DOHH2 (cell line): ENCODE measurements at regions not wholly inside any gene's neighbourhood (a gene's known extent, or its start where the extent isn't known, plus 50 kb on each side); places are given as distances from the start of the nearest gene placed in this dataset.

Experiments used
- H3F3A ChIP-seq: fragments of 200-600 bp; sonication (generic), shearing (Covaris generic); 2 replicates; pipeline ENCODE4 v1.6.0; 2016; ENCODE audit warnings: antibody characterized with exemption, mild to moderate bottlenecking; ENCODE audit not compliant: control insufficient read depth, insufficient read depth
- H3K27ac ChIP-seq: fragments of 200-600 bp; sonication (generic); 2 replicates; pipeline ENCODE4 v1.5.1; 2014; ENCODE audit warnings: low read depth, mild to moderate bottlenecking, low read length, moderate library complexity
- H3K27me3 ChIP-seq: fragments of 200-600 bp; sonication (generic); 2 replicates; pipeline ENCODE4 v1.6.1; 2014; ENCODE audit warnings: mild to moderate bottlenecking, low read length, mixed read lengths; ENCODE audit not compliant: control insufficient read depth
- H3K36me3 ChIP-seq: fragments of 200-600 bp; sonication (generic); 2 replicates; pipeline ENCODE4 v1.6.1; 2014; ENCODE audit warnings: mild to moderate bottlenecking, low read length, moderate library complexity, mixed read lengths; ENCODE audit not compliant: control insufficient read depth
- H3K4me1 ChIP-seq: fragments of 200-600 bp; sonication (generic); 2 replicates; pipeline ENCODE4 v1.6.1; 2014; ENCODE audit warnings: mild to moderate bottlenecking, low read length, mixed read lengths; ENCODE audit not compliant: control insufficient read depth
- H3K4me2 ChIP-seq: fragments of 200-600 bp; sonication (generic); 2 replicates; pipeline ENCODE4 v1.6.0; 2014; ENCODE audit warnings: mild to moderate bottlenecking, low read length, moderate library complexity
- H3K4me3 ChIP-seq: fragments of 200-600 bp; sonication (generic); 2 replicates; pipeline ENCODE4 v1.5.1; 2014; ENCODE audit warnings: mild to moderate bottlenecking, low read length, mixed read lengths
- H3K79me2 ChIP-seq: fragments of 200-600 bp; sonication (generic); 2 replicates; pipeline ENCODE4 v1.6.1; 2014; ENCODE audit warnings: mild to moderate bottlenecking, low read length, mixed read lengths; ENCODE audit not compliant: control insufficient read depth
- H3K9me2 ChIP-seq: fragments of 200-600 bp; sonication (generic); replicated peaks from 2 replicates; pipeline ENCODE4 v1.6.1; 2014; ENCODE audit warnings: mild to moderate bottlenecking, low read length, mixed read lengths; ENCODE audit not compliant: control insufficient read depth
- H3K9me3 ChIP-seq: fragments of 200-600 bp; sonication (generic); 2 replicates; pipeline ENCODE4 v1.6.1; 2014; ENCODE audit warnings: antibody characterized with exemption, low read length, mixed read lengths; ENCODE audit not compliant: control insufficient read depth, insufficient read depth
- H4K20me1 ChIP-seq: fragments of 200-600 bp; sonication (generic); 2 replicates; pipeline ENCODE4 v1.6.0; 2014; ENCODE audit warnings: low read depth, mild to moderate bottlenecking, antibody characterized with exemption, low read length, moderate library complexity; ENCODE audit not compliant: control insufficient read depth, insufficient read depth
- EZH2phosphoT487 ChIP-seq: fragments of 200-600 bp; sonication (generic); IDR thresholded peaks from 2 replicates; pipeline ENCODE4 v1.6.1; 2017; ENCODE audit warnings: borderline replicate concordance, mild to moderate bottlenecking, antibody characterized with exemption, low read length, moderate library complexity, mixed read lengths
- TF ChIP-seq, protein P1 (sequence below): fragments of 200-600 bp; sonication (generic); IDR thresholded peaks from one replicate; pipeline ENCODE4 v1.5.1; 2014; ENCODE audit warnings: antibody characterized with exemption, mild to moderate bottlenecking, low read depth, low read length; ENCODE audit not compliant: poor library complexity, severe bottlenecking

DNA sequence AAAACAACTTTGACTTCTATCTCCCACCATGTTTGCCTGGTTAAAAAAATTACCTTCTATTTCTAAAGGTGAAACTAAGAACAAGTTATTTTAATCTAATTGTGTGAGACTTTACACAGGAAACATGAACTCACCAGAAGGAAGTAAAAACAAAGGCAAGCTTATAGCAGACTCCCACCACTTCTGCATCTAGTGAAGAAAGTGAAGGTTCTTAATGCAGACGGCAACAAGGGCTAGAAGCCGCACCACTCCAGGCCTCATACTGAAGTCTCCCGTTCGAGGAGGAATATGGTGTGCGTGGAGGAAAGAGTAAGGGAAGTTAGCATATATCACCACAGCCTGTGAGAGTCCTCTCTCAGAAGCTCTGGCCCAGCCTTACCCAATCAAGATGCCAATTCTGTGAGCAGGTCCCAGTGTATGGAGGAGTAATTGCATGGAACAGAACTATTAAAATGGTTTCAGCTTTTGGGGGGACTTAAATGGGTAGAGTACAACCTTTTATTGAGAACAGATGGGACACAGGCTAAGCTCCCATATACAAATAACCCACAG lies 958.7 kb downstream of the BCL11A start:
- Histone ChIP-seq H3K4me1 (peaks cover 10% of the 10 kb centered on the region), H3F3A (no peaks in the 10 kb centered on the region), H3K27ac (no peak overlapping the region), H4K20me1 (no peaks in the 10 kb centered on the region), H3K27me3 (no peaks in the 10 kb centered on the region), H3K4me3 (no peak overlapping the region), H3K9me3 (no peaks in the 10 kb centered on the region), H3K79me2 (no peaks in the 10 kb centered on the region), H3K9me2 (no peaks in the 10 kb centered on the region), H3K4me2 (peak overlapping the region; percentile 16), H3K36me3 (no peaks in the 10 kb centered on the region)
- no peak for TF ChIP-seq EZH2phosphoT487

GRCh38 chr2:59590798-59591197 lies 962.7 kb downstream of the BCL11A start:
- Histone ChIP-seq H3K27me3 (no peaks in the 10 kb centered on the region), H3K9me3 (no peaks in the 10 kb centered on the region), H3K4me2 (no peak overlapping the region), H3K9me2 (no peaks in the 10 kb centered on the region), H4K20me1 (no peaks in the 10 kb centered on the region), H3K36me3 (no peaks in the 10 kb centered on the region), H3K79me2 (no peaks in the 10 kb centered on the region), H3K27ac (no peak overlapping the region), H3F3A (no peaks in the 10 kb centered on the region), H3K4me3 (no peak overlapping the region), H3K4me1 (peaks cover 10% of the 10 kb centered on the region)
- no peak for TF ChIP-seq EZH2phosphoT487
- TF ChIP-seq, protein P1, sequence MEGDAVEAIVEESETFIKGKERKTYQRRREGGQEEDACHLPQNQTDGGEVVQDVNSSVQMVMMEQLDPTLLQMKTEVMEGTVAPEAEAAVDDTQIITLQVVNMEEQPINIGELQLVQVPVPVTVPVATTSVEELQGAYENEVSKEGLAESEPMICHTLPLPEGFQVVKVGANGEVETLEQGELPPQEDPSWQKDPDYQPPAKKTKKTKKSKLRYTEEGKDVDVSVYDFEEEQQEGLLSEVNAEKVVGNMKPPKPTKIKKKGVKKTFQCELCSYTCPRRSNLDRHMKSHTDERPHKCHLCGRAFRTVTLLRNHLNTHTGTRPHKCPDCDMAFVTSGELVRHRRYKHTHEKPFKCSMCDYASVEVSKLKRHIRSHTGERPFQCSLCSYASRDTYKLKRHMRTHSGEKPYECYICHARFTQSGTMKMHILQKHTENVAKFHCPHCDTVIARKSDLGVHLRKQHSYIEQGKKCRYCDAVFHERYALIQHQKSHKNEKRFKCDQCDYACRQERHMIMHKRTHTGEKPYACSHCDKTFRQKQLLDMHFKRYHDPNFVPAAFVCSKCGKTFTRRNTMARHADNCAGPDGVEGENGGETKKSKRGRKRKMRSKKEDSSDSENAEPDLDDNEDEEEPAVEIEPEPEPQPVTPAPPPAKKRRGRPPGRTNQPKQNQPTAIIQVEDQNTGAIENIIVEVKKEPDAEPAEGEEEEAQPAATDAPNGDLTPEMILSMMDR, result no peak

DNA sequence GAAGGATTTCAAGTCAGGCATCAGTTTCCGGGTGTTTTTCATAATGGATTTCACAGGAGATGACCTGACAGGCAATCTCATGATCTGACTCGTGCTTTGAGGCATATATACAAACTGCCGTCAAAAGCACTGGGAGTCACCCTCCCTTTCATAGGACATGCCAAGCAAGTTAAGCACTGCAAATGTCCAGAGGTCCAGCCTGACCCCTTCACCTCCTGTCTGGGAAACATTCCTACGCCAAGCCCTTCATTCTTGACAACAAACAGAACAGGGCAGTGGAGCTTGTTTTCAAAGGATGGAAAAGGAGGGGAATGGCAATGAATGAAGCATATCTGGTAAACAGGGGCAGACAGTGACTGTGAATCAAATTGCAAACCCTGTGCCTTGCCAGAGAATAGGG lies 963.6 kb downstream of the BCL11A start:
- TF ChIP-seq, protein P1, result no peak
- no peak for TF ChIP-seq EZH2phosphoT487
- Histone ChIP-seq H3K27me3 (no peaks in the 10 kb centered on the region), H3K4me2 (no peak overlapping the region), H3K9me2 (no peaks in the 10 kb centered on the region), H3K27ac (no peak overlapping the region), H3K4me1 (peaks cover 7% of the 10 kb centered on the region), H3K79me2 (no peaks in the 10 kb centered on the region), H3K9me3 (no peaks in the 10 kb centered on the region), H4K20me1 (no peaks in the 10 kb centered on the region), H3F3A (no peaks in the 10 kb centered on the region), H3K4me3 (no peak overlapping the region), H3K36me3 (no peaks in the 10 kb centered on the region)

GRCh38 chr2:59588286-59588685 lies 965.2 kb downstream of the BCL11A start:
- Histone ChIP-seq H3F3A (no peaks in the 10 kb centered on the region), H3K4me2 (no peak overlapping the region), H3K4me3 (no peak overlapping the region), H4K20me1 (no peaks in the 10 kb centered on the region), H3K4me1 (peaks cover under 1% of the 10 kb centered on the region; the same call in 1 of the 2 replicates), H3K79me2 (no peaks in the 10 kb centered on the region), H3K27ac (no peak overlapping the region), H3K9me2 (no peaks in the 10 kb centered on the region), H3K36me3 (no peaks in the 10 kb centered on the region), H3K27me3 (no peaks in the 10 kb centered on the region), H3K9me3 (no peaks in the 10 kb centered on the region)
- TF ChIP-seq, protein P1, result no peak
- TF ChIP-seq EZH2phosphoT487, result no peak
